ENCODE measurements at regions not wholly inside any gene's neighbourhood (a gene's known extent, or its start where the extent isn't known, plus 50 kb on each side); places are given as distances from the start of the nearest gene placed in this dataset.
"Not testable (repeated sequence)": the region's sequence is repeated elsewhere in the genome, so short reads cannot be mapped to it uniquely, and the experiment has no call there.

DNA sequence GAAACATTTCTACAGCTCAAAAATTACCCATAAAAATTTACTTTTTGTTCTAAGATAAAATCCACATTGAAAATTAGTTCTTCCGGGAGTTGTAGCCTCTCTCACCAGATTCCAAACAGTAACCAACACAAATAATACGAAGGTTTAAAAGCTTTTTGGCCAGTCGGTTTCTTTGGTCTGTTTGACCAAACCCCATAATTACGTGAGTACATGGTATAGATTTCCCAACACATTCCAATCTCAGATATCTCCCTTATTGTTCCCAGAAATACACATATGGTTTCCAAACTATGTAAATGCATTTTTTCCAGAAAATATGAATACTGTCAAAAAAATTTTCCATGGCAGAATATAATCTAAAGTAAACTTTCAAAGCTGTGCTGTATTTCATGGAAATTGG is 722.0 kb downstream of the KCNJ2 start:
- DNase-seq, result no peak

DNA sequence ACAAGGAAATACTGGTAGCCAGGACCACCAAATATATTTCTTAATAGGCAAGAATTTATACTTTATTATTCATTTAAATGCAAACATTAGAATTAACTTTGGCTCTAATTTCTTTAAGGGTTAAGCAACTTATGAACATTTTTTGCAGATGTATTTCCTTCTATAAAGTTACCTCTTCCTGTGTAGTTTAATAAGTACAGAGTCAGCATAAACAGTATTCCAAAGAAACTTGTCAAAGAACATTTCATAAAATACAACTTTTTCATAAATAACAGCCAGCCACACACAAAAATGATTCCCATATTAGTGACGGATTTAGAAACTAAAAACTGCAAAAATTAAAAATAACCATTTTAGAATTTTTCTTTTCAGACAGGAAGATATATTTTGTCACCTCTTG is 723.2 kb downstream of the KCNJ2 start:
- no peak for DNase-seq

DNA sequence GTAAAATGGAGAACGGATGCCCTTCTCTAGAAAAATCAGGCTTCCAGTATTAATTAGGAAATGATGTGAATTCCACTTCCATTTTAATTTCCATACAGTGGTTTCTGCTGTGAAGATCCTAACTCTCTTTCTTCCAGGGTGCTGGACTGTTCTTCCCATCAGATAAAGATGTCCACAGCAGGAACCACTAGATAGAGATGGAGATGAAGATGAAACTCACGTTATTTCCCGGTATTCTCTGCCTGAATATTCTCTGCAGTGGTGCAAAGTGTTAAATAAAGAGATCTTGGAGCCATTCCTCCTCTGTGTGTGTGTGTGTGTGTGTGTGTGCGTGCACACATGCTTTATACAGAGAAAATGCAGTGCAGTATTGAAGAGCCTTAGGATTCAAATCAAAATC is 727.5 kb downstream of the KCNJ2 start:
- DNase-seq, result no peak

DNA sequence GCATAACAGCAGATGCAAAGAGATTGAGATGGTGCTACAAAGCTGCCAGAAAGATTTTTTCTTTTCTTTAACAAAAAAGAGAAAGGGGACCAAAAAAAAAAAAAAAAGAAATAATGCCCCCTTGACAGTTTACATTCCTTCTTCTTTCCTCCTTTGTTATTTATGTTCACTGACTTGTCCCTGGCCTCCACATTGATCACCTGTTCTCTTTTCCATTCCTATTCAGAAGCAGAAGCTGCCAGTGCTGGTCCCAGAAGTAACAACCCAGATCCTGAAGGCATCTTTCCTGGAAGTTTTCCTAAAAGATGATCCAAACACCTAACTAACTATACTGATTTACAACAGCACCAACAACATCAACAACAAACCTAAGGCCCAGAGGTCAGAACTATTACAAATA is 728.1 kb downstream of the KCNJ2 start:
- DNase-seq, result no peak

DNA sequence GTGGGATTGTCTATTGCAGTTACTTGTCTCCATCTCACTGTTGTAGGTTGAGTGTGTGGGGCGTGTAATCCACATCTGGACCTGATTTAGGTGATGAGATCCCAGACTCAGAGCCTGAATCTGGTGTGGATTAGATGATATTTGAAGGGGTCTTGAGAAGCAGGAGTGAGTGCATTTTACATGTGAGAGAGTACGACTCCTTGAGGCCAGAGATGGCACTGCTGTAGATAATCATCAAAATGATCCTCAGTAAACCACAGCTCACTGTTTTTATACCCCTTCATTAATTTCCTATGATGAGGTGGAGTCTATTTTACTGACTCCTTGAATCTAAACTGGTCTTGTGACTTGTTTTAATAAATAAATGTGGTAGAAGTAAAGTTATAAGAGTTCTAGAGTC is 732.5 kb downstream of the KCNJ2 start:
- DNase-seq, result no peak

DNA sequence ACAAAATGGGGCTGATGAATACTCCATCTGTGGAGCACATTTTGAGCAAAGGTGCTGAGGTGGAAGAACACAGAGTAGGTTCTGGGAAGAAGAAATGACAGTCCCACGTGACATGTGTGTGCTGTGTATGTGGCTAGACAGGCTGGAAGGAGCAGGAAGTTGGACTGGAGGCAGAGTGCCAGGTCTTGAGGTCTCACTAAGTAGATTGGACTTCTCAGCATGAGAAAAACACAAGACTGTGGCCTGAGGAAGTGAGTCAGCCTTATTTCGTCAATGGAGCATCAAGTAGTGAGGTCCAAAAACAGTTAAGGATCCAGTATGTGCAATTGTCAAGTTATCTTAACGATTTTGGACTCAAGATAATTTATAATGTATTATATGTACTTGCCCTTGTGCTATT is 736.5 kb downstream of the KCNJ2 start:
- DNase-seq, result no peak

DNA sequence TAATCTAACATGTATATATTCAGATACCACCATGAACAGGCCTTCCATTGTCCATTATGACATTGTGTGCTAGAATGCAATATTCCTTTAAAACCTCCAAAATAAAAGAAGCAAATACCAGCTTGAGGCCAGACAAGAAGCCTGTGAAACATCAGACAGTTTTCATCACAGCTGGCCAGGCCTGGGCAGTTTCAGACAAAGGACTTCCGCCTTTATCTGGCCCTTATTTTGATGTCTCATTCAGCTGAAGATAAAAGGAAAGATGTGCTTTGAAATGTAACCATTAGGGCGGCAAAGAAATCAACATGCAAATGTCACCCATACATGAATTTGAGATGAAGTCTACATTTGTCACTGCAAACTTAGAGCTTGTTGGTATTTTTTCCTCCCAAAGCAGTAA is 737.5 kb downstream of the KCNJ2 start:
- DNase-seq, result no peak

DNA sequence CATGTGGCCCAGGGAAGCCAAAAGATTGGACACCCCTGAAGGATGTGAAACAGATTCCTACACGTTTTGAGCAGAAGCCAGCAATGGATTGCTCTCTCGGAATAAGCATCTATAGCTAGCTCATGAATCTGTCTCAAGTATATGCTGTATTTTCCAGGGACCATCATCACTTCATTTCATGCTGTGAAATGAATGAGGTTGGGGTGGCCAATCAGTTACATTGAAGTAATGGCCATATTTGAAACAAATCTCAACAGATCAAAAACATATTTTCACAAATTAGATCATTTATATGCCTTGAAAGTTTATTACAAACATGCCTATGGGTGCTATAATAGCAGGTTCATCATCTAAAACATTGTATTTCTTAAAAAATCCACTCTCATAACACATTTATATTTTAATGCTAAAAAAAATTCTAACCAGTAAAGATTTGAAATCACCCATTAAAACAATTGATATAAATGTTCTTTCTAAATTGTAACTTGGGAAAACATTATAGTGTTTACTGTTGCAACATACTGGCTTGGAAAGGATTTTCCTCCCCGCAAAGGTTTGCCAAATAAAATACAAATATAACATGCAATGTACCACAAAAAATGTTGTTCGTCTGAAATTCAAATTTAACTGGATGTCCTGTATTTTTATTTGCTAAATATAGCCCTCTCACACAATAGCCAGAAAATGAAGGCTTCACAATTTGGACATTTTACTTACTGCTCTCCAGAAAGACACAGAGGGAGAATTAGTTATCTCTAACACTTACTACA is 743.6 kb downstream of the KCNJ2 start:
- no peak for DNase-seq

DNA sequence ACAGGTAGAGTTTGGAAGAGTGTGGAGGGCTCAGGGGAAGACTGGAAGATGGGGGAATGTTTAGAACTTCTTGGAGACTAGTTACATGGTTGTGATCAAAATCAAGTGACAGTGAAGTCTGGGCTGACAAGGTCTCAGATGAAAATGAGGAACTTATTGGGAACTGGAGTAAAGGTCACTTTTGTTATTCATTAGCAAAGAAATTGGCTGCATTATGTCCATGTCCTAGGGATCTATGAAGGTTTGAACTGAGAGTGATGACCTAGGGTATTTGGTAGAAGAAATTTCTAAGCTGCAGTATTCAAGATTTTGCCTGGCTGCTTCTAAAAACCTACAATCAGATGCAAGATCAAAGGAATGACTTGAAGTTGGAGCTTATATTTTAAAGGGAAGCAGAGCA is 747.1 kb downstream of the KCNJ2 start:
- no peak for DNase-seq

DNA sequence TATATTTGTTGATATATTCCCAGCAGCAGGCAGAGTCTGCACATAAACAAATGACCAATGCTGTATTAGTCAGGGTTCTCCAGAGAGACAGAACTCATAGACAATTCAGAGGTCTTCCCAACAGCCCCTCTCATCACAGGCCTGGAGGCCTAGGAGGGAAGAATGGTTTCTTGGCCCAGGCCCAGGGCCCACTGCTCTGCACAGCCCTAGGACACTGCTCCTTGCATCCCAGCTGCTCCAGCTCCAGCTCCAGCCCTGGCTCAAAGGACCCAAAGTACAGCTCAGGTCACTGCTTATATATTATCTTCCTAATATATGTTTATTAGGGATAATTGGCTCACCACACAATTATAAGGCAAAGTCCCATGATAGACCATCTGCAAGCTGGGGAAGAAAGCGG is 749.9 kb downstream of the KCNJ2 start:
- no peak for DNase-seq

DNA sequence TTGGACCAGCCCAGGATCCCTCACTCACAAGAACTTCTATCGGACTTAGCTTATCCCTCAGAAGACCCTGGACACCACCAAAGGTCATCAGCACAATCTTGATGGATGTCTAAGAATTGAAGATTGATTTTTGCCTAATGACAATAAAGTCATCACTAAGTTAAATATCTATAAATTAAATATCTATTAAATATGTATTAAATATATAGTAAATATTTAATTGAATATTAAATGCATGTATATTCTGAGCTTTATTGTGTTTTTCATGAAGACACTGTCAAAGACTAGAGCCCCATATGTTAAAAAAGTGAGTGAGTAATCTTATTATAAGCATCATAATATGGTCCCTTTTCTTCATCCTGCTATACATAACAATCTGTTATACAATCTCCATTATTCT is 751.1 kb downstream of the KCNJ2 start:
- no peak for DNase-seq

DNA sequence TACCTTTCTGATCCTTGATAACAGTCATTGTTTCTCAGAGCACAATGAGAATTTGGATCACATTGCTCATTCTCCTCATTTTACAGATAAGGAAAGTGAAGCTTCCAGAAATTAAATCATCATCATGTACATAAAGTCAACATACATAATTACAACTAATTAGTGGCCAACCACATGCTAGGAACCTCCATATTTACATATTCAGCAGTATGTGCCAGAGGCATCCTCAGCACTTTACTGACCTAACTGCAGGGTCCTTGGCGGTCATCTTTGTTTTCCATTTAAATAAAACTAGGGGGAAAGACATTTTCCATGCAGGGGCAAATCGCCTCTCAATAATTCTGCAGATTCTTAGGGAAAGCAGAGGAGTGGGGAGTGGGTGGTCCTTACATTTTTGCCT is 752.9 kb downstream of the KCNJ2 start:
- no peak for DNase-seq

DNA sequence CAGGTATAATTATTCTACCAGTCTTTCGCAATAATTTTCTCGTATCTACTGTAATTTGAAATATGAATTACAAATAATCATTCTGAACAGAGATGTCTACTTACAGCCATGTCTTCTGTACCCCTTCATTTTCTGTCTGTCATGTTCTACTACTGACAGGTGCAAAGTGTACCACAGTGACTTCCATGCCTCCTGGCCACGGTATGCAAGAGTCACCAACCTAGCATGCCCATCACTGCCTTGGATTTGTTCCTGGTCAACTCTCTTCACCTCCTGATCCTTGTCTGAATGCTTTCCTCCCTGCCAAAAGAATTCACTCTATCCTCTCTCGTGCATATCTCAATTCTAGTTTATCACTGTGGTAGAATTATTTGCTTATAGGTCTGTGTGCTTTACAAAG is 755.4 kb downstream of the KCNJ2 start:
- DNase-seq, result no peak

DNA sequence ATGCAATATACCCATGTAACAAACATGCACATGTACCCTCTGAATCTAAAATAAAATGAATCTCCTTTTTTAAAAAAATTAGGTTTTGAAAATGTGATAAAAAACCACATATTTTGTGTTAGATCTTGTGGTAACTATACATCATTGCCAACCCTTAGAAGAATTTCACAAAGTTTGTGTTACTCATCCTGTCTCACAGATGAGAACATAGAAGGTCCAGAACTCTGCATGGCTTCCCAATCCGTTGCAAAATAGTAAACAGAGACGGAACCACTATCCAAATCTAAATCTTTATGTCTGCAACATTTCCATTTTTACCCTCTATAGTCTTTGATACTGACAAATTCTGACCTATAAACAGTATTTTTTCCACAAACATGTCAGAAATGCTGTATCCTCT is 759.9 kb downstream of the KCNJ2 start:
- no peak for DNase-seq

DNA sequence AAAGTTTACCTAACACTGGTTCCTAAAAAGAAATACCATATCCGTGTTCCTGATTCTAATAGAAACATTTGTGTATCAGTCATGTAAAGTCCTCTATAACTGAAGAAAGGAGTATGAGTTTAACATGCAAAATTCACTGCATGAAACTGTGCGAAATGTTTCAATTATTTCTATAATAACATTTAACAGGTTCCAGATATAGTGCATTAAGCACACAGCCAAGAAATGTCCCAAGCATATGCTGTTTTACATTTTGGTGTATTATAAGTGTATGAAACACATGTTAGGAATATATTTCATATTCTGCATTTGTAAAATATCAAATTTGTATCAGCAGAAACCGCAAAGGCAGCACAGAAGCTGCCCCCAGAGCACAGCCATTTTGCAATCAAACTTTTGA is 764.9 kb downstream of the KCNJ2 start:
- DNase-seq, result no peak

DNA sequence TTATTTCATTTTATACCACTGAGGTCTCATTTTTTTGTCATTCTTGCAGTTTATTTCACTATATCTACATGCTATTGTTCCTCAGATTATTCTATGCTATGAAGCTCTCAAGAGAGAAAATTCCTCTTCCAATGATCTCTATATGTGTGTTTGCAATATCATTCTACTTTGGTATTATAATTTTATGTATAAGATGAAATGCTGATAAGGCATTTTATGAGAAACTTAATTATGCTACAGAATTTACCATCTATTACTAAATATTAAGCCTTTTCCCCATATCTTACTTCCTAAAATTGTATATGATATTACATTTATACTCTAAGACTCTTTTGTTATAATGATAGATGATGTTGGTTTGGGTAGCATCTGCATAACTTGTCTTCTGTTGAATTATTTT is 765.5 kb downstream of the KCNJ2 start:
- DNase-seq, result no peak

DNA sequence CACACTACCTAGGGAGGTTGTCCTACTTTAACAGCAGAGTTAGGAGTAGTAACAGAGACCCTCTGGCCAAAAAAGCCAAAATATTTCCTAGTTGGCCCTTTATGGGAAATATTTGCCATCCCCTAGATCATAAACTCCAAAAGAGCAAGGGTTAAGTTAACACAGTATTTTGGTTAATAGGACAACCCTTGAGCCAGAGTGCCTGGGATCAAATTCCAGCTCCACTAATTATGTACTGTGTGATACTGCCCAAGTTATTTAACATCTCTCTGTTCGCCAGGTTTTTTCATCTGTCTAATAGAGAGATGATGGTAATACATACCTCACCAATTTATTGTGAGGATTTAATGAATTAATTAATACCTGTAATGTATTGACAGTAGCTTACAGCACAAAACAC is 767.4 kb downstream of the KCNJ2 start:
- no peak for DNase-seq

DNA sequence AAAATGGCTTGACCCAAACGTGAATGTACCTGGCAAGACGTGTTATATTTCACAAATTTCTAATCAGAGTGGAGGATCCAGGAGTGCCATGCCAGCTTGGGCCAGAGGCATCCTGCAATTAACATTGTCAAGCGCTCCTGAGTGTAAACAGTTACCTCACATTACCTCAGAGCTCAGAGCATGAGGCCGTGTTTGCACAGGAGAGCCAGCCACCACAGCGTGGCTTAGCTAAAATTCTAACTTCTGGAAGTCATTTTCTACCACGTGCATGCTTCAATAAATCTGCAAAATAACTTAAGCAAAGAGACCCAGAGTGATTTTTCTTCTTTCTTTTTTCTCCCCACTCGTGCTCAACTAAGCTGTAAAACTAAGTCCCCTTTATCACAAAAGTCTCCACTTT is 769.0 kb downstream of the KCNJ2 start:
- DNase-seq, result no peak

DNA sequence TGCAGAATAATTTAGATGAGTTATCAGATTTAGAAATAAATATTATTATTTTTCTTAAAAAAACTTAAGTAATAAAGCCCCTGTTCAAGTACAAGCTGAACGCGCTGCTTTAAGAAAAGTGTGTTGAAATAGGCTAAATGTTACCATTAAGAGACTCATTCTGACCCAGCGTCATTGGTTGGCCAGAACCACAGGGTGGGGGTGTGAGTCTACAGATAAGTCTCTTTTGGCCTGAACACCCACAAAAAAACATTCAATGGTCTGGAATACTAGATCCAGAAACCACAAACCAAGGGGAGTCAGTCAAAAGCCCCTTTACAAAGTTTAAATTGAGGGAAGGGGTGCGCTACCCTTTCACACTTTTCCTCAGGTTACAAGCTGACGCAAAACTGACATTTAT is 776.1 kb downstream of the KCNJ2 start:
- DNase-seq, result no peak

DNA sequence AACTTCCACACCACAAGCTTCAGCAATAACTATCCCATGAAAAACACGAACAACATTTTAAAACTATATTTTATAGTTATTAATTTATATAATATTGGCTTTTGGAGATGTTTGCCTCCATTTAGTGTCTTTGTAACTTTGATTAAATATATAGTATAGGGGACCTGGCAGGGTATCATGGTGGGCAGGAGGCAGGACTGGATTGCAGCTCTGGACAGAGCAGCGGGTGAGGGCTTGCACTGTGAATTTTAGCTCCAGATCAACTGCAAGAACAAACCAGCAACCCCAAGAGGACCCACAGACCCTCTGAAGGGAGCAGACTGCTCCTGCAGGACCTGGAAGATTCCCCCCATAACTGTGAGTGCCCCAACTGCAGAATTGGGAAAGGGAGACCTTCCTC is 777.9 kb downstream of the KCNJ2 start:
- no peak for DNase-seq

DNA sequence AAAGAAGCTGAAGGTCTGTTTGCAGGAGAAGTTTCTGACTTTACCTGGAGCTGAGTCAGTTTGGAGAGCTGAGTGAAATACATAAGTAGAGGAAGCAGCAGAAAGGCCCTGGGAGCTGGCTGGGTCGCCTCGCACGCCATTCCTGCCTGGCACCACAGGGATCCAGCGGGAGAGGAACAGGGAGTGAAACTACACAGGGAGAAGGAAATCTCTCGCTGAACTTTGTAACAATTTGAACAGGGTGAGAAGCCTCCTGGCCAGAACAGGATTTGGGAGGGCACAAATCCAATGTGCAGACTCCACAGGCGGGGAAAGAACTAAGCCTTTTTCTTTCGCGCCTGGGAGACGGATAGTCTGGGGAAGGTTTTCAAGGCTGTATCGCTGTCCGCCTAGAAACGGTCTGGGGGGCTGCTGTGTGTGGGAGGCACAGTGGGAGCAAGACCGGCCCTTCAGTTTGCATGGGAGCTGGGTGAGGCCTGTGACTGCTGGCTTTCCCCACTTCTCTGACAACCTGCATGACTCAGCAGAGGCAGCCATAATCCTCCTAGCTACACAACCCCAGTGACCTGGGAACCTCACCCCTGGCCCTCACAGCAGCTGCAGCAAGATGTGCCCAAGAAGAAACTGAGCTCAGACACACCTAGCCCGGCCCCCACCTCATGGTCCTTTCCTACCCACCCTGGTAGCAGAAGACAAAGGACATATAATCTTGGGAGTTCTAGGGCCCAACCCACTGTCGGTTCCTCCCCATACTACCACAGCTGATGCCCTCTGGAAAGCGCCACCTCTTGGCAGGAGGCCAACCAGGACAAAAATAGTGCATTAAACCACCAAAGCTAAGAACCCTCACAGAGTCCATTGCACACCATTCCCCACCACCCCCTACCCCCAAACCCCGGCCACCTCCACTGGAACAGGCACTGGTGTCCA is 778.6 kb downstream of the KCNJ2 start:
- DNase-seq, result no peak

DNA sequence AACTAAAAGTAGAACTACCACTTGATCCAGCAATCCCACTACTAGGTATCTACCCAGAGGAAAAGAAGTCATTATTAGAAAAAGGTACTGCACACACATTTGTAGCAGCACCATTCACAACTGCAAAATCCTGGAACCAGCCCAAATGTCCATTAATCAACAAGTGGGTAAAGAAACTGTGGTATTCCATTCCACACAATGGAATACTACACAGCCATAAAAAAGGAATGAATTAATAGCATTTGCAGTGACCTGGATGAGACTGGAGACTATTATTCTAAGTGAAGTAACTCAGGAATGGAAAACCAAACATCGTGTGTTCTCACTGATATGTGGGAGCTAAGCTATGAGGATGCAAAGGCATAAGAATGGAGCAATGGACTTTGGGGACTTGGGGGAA is 783.8 kb downstream of the KCNJ2 start:
- DNase-seq, result not testable (repeated sequence)

DNA sequence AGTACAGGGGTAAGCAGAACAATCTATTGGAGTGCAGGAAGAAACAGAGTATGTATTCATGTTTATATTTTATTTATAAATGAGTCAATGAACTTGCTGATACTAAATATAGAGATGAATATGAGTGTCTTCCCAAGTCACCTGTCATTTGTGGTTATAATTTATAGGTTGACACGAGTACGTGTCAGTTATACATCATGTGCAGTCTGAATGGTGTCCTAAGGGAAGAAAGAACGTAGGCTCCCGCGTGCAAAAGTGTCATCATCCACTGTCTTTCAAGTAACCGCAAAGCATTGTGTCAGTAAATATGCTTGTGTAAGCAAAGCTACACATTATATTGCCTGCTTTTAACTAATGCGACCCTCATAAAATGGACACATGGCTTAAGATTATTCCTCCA is 786.1 kb downstream of the KCNJ2 start:
- DNase-seq, result no peak

DNA sequence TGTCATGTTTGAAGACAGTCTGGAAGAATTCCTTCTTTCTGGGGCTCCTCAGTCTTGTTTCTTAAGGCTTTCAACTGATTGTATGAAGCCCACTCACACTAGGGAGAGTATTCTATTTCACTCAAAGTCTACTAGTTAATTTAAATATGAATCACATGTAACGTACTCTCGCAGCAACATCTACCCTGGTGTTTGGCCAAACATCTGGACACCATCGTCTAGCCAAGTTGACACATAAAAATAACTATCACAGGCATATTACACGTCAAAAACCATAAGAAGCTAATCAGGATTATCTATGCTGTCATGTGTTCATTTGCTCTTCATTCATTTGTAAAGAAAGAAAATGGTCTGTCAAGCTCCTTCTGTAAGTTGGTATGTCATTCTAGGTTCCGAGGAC is 787.4 kb downstream of the KCNJ2 start:
- no peak for DNase-seq
